CD14-positive monocyte (primary cell): ENCODE measurements at regions not wholly inside any gene's neighbourhood (a gene's known extent, or its start where the extent isn't known, plus 50 kb on each side); places are given as distances from the start of the nearest gene placed in this dataset.

Source experiments
- DNase-seq, 3 donors: peaks; one replicate each; pipeline ENCODE4 v3.0.0-alpha.2; 2011 to 2022
- H2AFZ ChIP-seq: 2 replicates; pipeline ENCODE4 v1.6.0; 2012; ENCODE audit warnings: mild to moderate bottlenecking, low read depth, low read length, inconsistent platforms; ENCODE audit not compliant: insufficient read depth, poor library complexity, severe bottlenecking
- H3K27ac ChIP-seq, 2 donors: 1 replicate in 1 of 2; 2 replicates in 1 of 2; pipeline ENCODE4 v1.5.1; 2012 to 2013; ENCODE audit warnings: low read length in 2 of 2, control low read depth in 1 of 2, inconsistent platforms in 1 of 2, low read depth in 1 of 2, mild to moderate bottlenecking in 1 of 2
- H3K27me3 ChIP-seq, 2 donors: one replicate each; pipeline versions ENCODE4 v1.6.0 to v1.6.1; 2011 to 2013; ENCODE audit warnings: low read length in 2 of 2; ENCODE audit not compliant: control insufficient read depth in 2 of 2, insufficient read depth in 2 of 2
- H3K36me3 ChIP-seq, 2 donors: replicated peaks in 1 of 2; 1 replicate in 1 of 2; 2 replicates in 1 of 2; pipeline versions ENCODE4 v1.5.1 to v1.6.1; 2012 to 2013; ENCODE audit warnings: low read length in 2 of 2, control low read depth in 1 of 2, inconsistent platforms in 1 of 2, mild to moderate bottlenecking in 1 of 2; ENCODE audit not compliant: insufficient read depth in 2 of 2, control insufficient read depth in 1 of 2
- H3K4me1 ChIP-seq, 2 donors: 1 replicate in 1 of 2; 2 replicates in 1 of 2; pipeline versions ENCODE4 v1.5.1 to v1.6.1; 2012 to 2013; ENCODE audit warnings: low read length in 2 of 2, control low read depth in 1 of 2, inconsistent platforms in 1 of 2, mild to moderate bottlenecking in 1 of 2, moderate library complexity in 1 of 2; ENCODE audit not compliant: insufficient read depth in 2 of 2, control insufficient read depth in 1 of 2
- H3K4me2 ChIP-seq: replicated peaks from 2 replicates; pipeline ENCODE3; 2012; ENCODE audit warnings: low read length, moderate library complexity, mild to moderate bottlenecking; ENCODE audit not compliant: poor library complexity, severe bottlenecking; ENCODE audit errors: extremely low read depth
- H3K4me3 ChIP-seq, 3 experiments: fragments of 200-600 bp in 1 of 3; sonication (generic) in 1 of 3; replicated peaks in 1 of 3; 1 replicate in 2 of 3; 2 replicates in 1 of 3; pipeline ENCODE4 v1.5.1; 2011 to 2013; ENCODE audit warnings: low read length in 3 of 3, mild to moderate bottlenecking in 3 of 3, control low read depth in 2 of 3, low read depth in 2 of 3, inconsistent platforms in 1 of 3, moderate library complexity in 1 of 3
- H3K79me2 ChIP-seq: 2 replicates; pipeline ENCODE4 v1.6.0; 2012; ENCODE audit warnings: mild to moderate bottlenecking, control low read depth, inconsistent platforms, low read length, moderate library complexity; ENCODE audit not compliant: insufficient read depth
- H3K9ac ChIP-seq: 2 replicates; pipeline ENCODE4 v1.6.0; 2017; ENCODE audit warnings: low read length, mild to moderate bottlenecking; ENCODE audit not compliant: insufficient read depth, poor library complexity, severe bottlenecking
- H3K9me3 ChIP-seq, 2 donors: replicated peaks in 1 of 2; 1 replicate in 1 of 2; 2 replicates in 1 of 2; pipeline versions ENCODE4 v1.5.1 to v1.6.1; 2012 to 2013; ENCODE audit warnings: low read length in 2 of 2, control low read depth in 1 of 2; ENCODE audit not compliant: control insufficient read depth in 1 of 2, insufficient read depth in 1 of 2
- H4K20me1 ChIP-seq: 2 replicates; pipeline ENCODE4 v1.6.0; 2012; ENCODE audit warnings: mild to moderate bottlenecking, low read length, control low read depth, moderate library complexity; ENCODE audit not compliant: insufficient read depth
- H3K27ac Mint-ChIP-seq, 7 donors: one replicate each; pipeline ENCODE4 v1.8.0; 2020; ENCODE audit warnings: mild to moderate bottlenecking in 7 of 7, mixed read lengths in 7 of 7, moderate library complexity in 6 of 7, inconsistent platforms in 2 of 7
- H3K27me3 Mint-ChIP-seq, 3 donors: one replicate each; pipeline ENCODE4 v1.8.0; 2021 to 2022; ENCODE audit warnings: low read depth in 3 of 3, mild to moderate bottlenecking in 3 of 3, mixed read lengths in 3 of 3, moderate library complexity in 3 of 3, inconsistent platforms in 1 of 3
- H3K36me3 Mint-ChIP-seq, 2 donors: one replicate each; pipeline ENCODE4 v1.8.0; 2020; ENCODE audit warnings: mixed read lengths in 2 of 2, inconsistent platforms in 1 of 2, mild to moderate bottlenecking in 1 of 2
- H3K4me1 Mint-ChIP-seq: one replicate; pipeline ENCODE4 v1.8.0; 2020; ENCODE audit warnings: mild to moderate bottlenecking, mixed read lengths
- H3K4me3 Mint-ChIP-seq, 2 donors: one replicate each; pipeline ENCODE4 v1.8.0; 2020; ENCODE audit warnings: mild to moderate bottlenecking in 2 of 2, mixed read lengths in 2 of 2, moderate library complexity in 1 of 2
- H3K9me3 Mint-ChIP-seq, 7 donors: one replicate each; pipeline ENCODE4 v1.8.0; 2020 to 2022; ENCODE audit warnings: mixed read lengths in 7 of 7, mild to moderate bottlenecking in 6 of 7, moderate library complexity in 6 of 7, inconsistent platforms in 2 of 7
- WGBS: methylation state at CpG from one replicate; pipeline ENCODE4 v1.1.5; 2013; ENCODE audit warnings: missing lambda C conversion rate; ENCODE audit not compliant: insufficient coverage; 5-methylcytosine and 5-hydroxymethylcytosine counted together
- intact Hi-C, 2 donors: fragments of 100-400 bp; cut with micrococcal nuclease; formaldehyde crosslinking; loops; one replicate each; pipeline versions ENCODE4 v1.15.0 to v1.15.1; 2023
- TF ChIP-seq, protein P1 (sequence below): fragments of 200-600 bp; IDR thresholded peaks from one replicate; pipeline ENCODE4 v1.8.0; 2022; ENCODE audit warnings: antibody characterized with exemption, mild to moderate bottlenecking

DNA sequence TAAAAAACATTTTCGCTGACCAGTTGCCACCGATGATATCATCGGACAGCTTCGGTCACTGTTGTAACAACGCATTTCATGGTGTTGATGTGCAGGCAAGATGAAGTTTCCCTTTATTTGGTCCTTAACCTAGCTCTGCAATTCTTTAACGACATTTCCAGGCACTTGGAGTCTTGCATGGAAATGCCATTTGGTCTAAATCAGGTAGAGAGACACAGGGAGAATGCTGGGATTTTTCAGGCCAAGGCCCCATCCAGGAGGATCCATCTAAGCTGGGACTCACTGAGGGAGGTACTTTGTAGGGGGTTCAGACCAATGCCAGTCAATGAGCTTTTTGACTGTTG lies 121.5 kb upstream of the RCN1 start:
- TF ChIP-seq, protein P1, sequence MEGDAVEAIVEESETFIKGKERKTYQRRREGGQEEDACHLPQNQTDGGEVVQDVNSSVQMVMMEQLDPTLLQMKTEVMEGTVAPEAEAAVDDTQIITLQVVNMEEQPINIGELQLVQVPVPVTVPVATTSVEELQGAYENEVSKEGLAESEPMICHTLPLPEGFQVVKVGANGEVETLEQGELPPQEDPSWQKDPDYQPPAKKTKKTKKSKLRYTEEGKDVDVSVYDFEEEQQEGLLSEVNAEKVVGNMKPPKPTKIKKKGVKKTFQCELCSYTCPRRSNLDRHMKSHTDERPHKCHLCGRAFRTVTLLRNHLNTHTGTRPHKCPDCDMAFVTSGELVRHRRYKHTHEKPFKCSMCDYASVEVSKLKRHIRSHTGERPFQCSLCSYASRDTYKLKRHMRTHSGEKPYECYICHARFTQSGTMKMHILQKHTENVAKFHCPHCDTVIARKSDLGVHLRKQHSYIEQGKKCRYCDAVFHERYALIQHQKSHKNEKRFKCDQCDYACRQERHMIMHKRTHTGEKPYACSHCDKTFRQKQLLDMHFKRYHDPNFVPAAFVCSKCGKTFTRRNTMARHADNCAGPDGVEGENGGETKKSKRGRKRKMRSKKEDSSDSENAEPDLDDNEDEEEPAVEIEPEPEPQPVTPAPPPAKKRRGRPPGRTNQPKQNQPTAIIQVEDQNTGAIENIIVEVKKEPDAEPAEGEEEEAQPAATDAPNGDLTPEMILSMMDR, result no peak
- no peak overlapping the region for H3K27ac Mint-ChIP-seq
- no peaks in the 10 kb centered on the region for H3K4me1 Mint-ChIP-seq
- Histone ChIP-seq H3K4me3 (no peak overlapping the region), H3K79me2 (no peaks in the 10 kb centered on the region), H3K27ac (no peak overlapping the region), H3K36me3 (no peaks in the 10 kb centered on the region), H3K9me3 (no peaks in the 10 kb centered on the region), H3K9ac (no peak overlapping the region), H3K4me2 (no peak overlapping the region), H2AFZ (no peak overlapping the region), H4K20me1 (no peaks in the 10 kb centered on the region), H3K27me3 (no peaks in the 10 kb centered on the region), H3K4me1 (no peaks in the 10 kb centered on the region)
- 100% methylated on average over 1 of the region's 6 CpGs for WGBS
- H3K27me3 Mint-ChIP-seq, result peaks cover 0 to 7% (median 5%) of the 10 kb centered on the region in 3 donors
- H3K9me3 Mint-ChIP-seq, result peaks cover 2 to 6% (median 5%) of the 10 kb centered on the region in 7 donors
- H3K36me3 Mint-ChIP-seq, result no peaks in the 10 kb centered on the region
- intact Hi-C loops, result no loop called here
- no peak overlapping the region for H3K4me3 Mint-ChIP-seq
- no peak for DNase-seq

DNA sequence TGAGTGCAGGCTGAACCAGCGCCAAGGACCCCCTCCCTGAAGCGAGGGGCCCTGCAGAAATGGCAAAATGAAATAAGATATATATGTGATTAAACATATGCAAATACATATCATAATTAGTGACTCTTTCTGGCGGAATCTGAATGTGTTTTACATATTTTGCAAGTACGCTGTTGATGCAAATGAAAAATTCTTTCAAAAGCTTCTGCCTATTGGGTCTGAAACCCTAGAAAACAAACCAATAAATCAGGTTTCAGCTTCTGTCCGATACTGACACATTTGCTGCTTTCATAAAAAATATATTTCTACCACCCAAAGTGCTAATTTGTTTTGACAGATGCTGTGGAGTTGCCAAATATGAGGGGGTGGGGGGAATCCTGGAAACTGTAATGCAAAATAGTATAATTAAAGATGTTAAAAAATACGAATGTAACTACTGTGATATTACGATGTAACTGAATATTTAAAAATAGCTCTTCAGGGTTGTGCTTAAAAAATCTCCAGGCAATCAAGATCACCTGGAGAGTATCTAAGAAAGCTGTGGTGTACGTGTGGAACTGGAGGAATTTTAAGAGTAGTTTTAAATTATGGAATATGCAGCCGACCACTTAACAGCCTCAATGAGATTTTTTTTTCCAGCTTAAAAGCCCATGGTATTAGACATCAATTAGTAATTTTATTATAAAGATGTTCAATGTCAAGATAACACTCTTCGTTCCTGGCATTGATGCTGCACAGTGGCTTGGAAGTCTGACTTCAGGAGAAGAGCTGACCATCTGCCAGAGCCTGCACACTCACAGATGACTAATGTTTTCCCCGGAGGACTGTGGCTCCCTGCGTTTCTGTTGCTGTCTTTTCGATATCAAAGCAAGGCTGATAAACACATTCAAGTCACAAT lies 122.2 kb upstream of the RCN1 start:
- Histone ChIP-seq H3K4me2 (no peak overlapping the region), H3K4me3 (no peak overlapping the region), H3K27ac (no peak overlapping the region), H3K4me1 (no peaks in the 10 kb centered on the region), H3K27me3 (no peaks in the 10 kb centered on the region), H3K36me3 (no peaks in the 10 kb centered on the region), H3K79me2 (no peaks in the 10 kb centered on the region), H3K9me3 (no peaks in the 10 kb centered on the region), H4K20me1 (no peaks in the 10 kb centered on the region), H2AFZ (no peak overlapping the region), H3K9ac (no peak overlapping the region)
- TF ChIP-seq, protein P1, result no peak
- intact Hi-C loops, result no loop called here
- no peak overlapping the region for H3K4me3 Mint-ChIP-seq
- DNase-seq, result no peak
- no peak overlapping the region for H3K27ac Mint-ChIP-seq
- WGBS, result 93% methylated on average over 3 of the region's 13 CpGs
- H3K4me1 Mint-ChIP-seq, result no peaks in the 10 kb centered on the region
- peaks cover 2 to 6% (median 5%) of the 10 kb centered on the region in 7 donors for H3K9me3 Mint-ChIP-seq
- no peaks in the 10 kb centered on the region for H3K36me3 Mint-ChIP-seq
- peaks cover 0 to 7% (median 5%) of the 10 kb centered on the region in 3 donors for H3K27me3 Mint-ChIP-seq
